IMR-90 (cell line): ENCODE measurements at regions not wholly inside any gene's neighbourhood (a gene's known extent, or its start where the extent isn't known, plus 50 kb on each side); places are given as distances from the start of the nearest gene placed in this dataset.

Experiments used
- ATAC-seq: fragments of 200-7000 bp; cut with Tn5 transposase; 2 replicates; pipeline ENCODE4 v1.9.1; 2020; ENCODE audit warnings: low read depth, mild to moderate bottlenecking, moderate library complexity
- BruUV-seq: library from RNA; stranded (reverse); fragments of 400-500 nt; replicated peaks from 2 replicates; lab custom pipeline; 2021; lab: Mats Ljungman, UMichigan
- CTCF ChIA-PET: fragments of 300-600 bp; formaldehyde crosslinking; extraction: SDS; loops from one replicate; lab custom pipeline; 2021; ENCODE audit warnings: antibody characterized with exemption; lab: Yijun Ruan, JAX
- POLR2A ChIA-PET: fragments of 300-600 bp; sonication (Branson Sonifier 250); formaldehyde crosslinking; loops from one replicate; lab custom pipeline; 2022; ENCODE audit warnings: antibody characterized with exemption; ENCODE audit not compliant: unreplicated experiment; lab: Charles Lee
- DNase-seq: peaks from one replicate; pipeline ENCODE4 v3.0.0; 2013
- H2AFZ ChIP-seq: replicated peaks from 2 replicates; pipeline ENCODE3; 2013; ENCODE audit warnings: low read length, mild to moderate bottlenecking; ENCODE audit not compliant: poor library complexity
- H2AK5ac ChIP-seq: 2 replicates; pipeline ENCODE4 v1.6.1; 2013; ENCODE audit warnings: low read depth, low read length, inconsistent platforms
- H2AK9ac ChIP-seq: replicated peaks from 2 replicates; pipeline ENCODE3; 2013; ENCODE audit warnings: mild to moderate bottlenecking, low read depth, low read length, moderate library complexity; ENCODE audit not compliant: poor library complexity
- H2BK120ac ChIP-seq: 2 replicates; pipeline ENCODE4 v1.6.1; 2013; ENCODE audit warnings: low read depth, low read length, inconsistent platforms
- H2BK15ac ChIP-seq: 3 replicates; pipeline ENCODE4 v1.6.1; 2013; ENCODE audit warnings: low read depth, low read length, inconsistent platforms
- H2BK20ac ChIP-seq: 2 replicates; pipeline ENCODE4 v1.6.1; 2013; ENCODE audit warnings: low read depth, mild to moderate bottlenecking, inconsistent platforms, low read length, moderate library complexity
- H2BK5ac ChIP-seq: 2 replicates; pipeline ENCODE4 v1.6.1; 2013; ENCODE audit warnings: mild to moderate bottlenecking, low read depth, low read length, inconsistent platforms; ENCODE audit not compliant: poor library complexity, severe bottlenecking
- H3K14ac ChIP-seq: replicated peaks from 2 replicates; pipeline ENCODE4 v1.6.1; 2013; ENCODE audit warnings: low read depth, low read length, inconsistent platforms
- H3K18ac ChIP-seq: 2 replicates; pipeline ENCODE4 v1.6.1; 2013; ENCODE audit warnings: low read depth, low read length, control low read depth
- H3K23ac ChIP-seq: 2 replicates; pipeline ENCODE4 v1.6.1; 2013; ENCODE audit warnings: low read depth, low read length, inconsistent platforms
- H3K27ac ChIP-seq: 2 replicates; pipeline ENCODE4 v1.5.1; 2013; ENCODE audit warnings: mild to moderate bottlenecking, control low read depth, low read length; ENCODE audit not compliant: insufficient read depth
- H3K27me3 ChIP-seq: 2 replicates; pipeline ENCODE4 v1.6.1; 2013; ENCODE audit warnings: low read length; ENCODE audit not compliant: control insufficient read depth, insufficient read depth
- H3K36me3 ChIP-seq: 2 replicates; pipeline ENCODE4 v1.6.1; 2013; ENCODE audit warnings: low read length, mixed read lengths; ENCODE audit not compliant: control insufficient read depth, insufficient read depth
- H3K4ac ChIP-seq: 2 replicates; pipeline ENCODE4 v1.6.1; 2013; ENCODE audit warnings: low read depth, low read length, inconsistent platforms
- H3K4me1 ChIP-seq: 2 replicates; pipeline ENCODE4 v1.6.1; 2013; ENCODE audit warnings: low read length, mixed read lengths; ENCODE audit not compliant: control insufficient read depth, insufficient read depth
- H3K4me2 ChIP-seq: 2 replicates; pipeline ENCODE4 v1.6.1; 2013; ENCODE audit warnings: low read depth, mild to moderate bottlenecking, control low read depth, low read length, moderate library complexity
- H3K4me3 ChIP-seq: 2 replicates; pipeline ENCODE4 v1.5.1; 2013; ENCODE audit warnings: low read depth, mild to moderate bottlenecking, control low read depth, low read length, moderate library complexity; ENCODE audit not compliant: insufficient read depth
- H3K56ac ChIP-seq: 2 replicates; pipeline ENCODE4 v1.6.1; 2013; ENCODE audit warnings: low read length, inconsistent platforms; ENCODE audit not compliant: insufficient read depth; ENCODE audit errors: extremely low read depth
- H3K79me1 ChIP-seq, 2 experiments: 2 replicates each; pipeline ENCODE4 v1.6.1; 2013; ENCODE audit warnings: low read length in 2 of 2, inconsistent platforms in 1 of 2, low read depth in 1 of 2
- H3K9ac ChIP-seq: 2 replicates; pipeline ENCODE4 v1.6.1; 2013; ENCODE audit warnings: low read depth, low read length, control low read depth
- H3K9me1 ChIP-seq: 2 replicates; pipeline ENCODE4 v1.6.1; 2013; ENCODE audit warnings: low read length, inconsistent platforms; ENCODE audit not compliant: insufficient read depth
- H3K9me3 ChIP-seq: 2 replicates; pipeline ENCODE4 v1.6.1; 2013; ENCODE audit warnings: low read length; ENCODE audit not compliant: control insufficient read depth, insufficient read depth
- H4K20me1 ChIP-seq: 2 replicates; pipeline ENCODE4 v1.6.1; 2013; ENCODE audit warnings: low read length, inconsistent platforms; ENCODE audit not compliant: insufficient read depth
- H4K5ac ChIP-seq: 2 replicates; pipeline ENCODE4 v1.6.1; 2013; ENCODE audit warnings: mild to moderate bottlenecking, low read depth, low read length, control low read depth
- H4K8ac ChIP-seq, 2 experiments: 2 replicates each; pipeline ENCODE4 v1.6.1; 2013; ENCODE audit warnings: low read depth in 2 of 2, low read length in 2 of 2, control low read depth in 1 of 2, inconsistent platforms in 1 of 2
- H4K91ac ChIP-seq: 2 replicates; pipeline ENCODE4 v1.6.1; 2013; ENCODE audit warnings: low read depth, low read length, inconsistent platforms; ENCODE audit not compliant: insufficient read depth
- CTCF ChIP-seq: conservative IDR thresholded peaks from 2 replicates; pipeline ENCODE4 v1.5.1; 2012; ENCODE audit warnings: mild to moderate bottlenecking, low read depth, low read length, improper control_type of control experiment
- FOS ChIP-seq: fragments of 150-350 bp; IDR thresholded peaks from 2 replicates; pipeline ENCODE4 v1.6.1; 2016; ENCODE audit warnings: low read depth, low read length
- NFE2L2 ChIP-seq: fragments of 150-350 bp; IDR thresholded peaks from 2 replicates; pipeline ENCODE4 v1.6.1; 2016; ENCODE audit warnings: low read depth, mild to moderate bottlenecking, low read length
- POLR2A ChIP-seq: IDR thresholded peaks from 2 replicates; pipeline ENCODE4 v1.6.1; 2012; ENCODE audit warnings: mild to moderate bottlenecking, low read depth, low read length
- WGBS, 2 experiments: methylation state at CpG; one replicate each; pipeline versions ENCODE4 v1.1.5 to v1.1.7; 2013; ENCODE audit warnings: missing lambda C conversion rate in 2 of 2; ENCODE audit not compliant: insufficient read length in 1 of 2; ENCODE audit errors: extremely low coverage in 2 of 2; 5-methylcytosine and 5-hydroxymethylcytosine counted together
- dilution Hi-C: fragments of 300-500 bp; cut with HindIII; formaldehyde crosslinking; loops from one replicate; pipeline ENCODE4 v1.14.3; 2018; ENCODE audit warnings: low sequenced_read_pairs; ENCODE audit not compliant: unreplicated experiment
- in situ Hi-C: fragments of 300-500 bp; cut with MboI; formaldehyde crosslinking; loops from 3 replicates; pipeline ENCODE4 v1.14.3; 2019; ENCODE audit warnings: low sequenced_read_pairs, inconsistent platforms, mixed read lengths
- intact Hi-C: fragments of 100-400 bp; cut with micrococcal nuclease; formaldehyde crosslinking; loops from 2 replicates; pipeline ENCODE4 v1.10.0; 2022

GRCh38 chr21:19537116-19537515 is 1133.5 kb upstream of the TMPRSS15 start:
- no peaks in the 10 kb centered on the region for H3K79me1 ChIP-seq
- H3K4me3 ChIP-seq = no peak overlapping the region
- no peak overlapping the region for H3K14ac ChIP-seq
- WGBS, 2 experiments = no CpG with 5 or more reads among the region's 2 CpGs
- H3K18ac ChIP-seq = no peak overlapping the region
- no peaks in the 10 kb centered on the region for H4K20me1 ChIP-seq
- H2BK15ac ChIP-seq = no peak overlapping the region
- ChIA-PET CTCF (no interaction called here), POLR2A (no interaction called here)
- H3K4ac ChIP-seq = no peak overlapping the region
- BruUV-seq = no TSS peak
- H3K27me3 ChIP-seq = no peaks in the 10 kb centered on the region
- no peaks in the 10 kb centered on the region for H3K36me3 ChIP-seq
- H2AK9ac ChIP-seq = no peak overlapping the region
- H2AK5ac ChIP-seq = no peak overlapping the region
- H4K8ac ChIP-seq = no peak overlapping the region
- no peak overlapping the region for H4K5ac ChIP-seq
- intact Hi-C loops (no loop called here), in situ Hi-C loops (no loop called here), dilution Hi-C loops (no loop called here)
- H3K9me3 ChIP-seq = peaks cover 3% of the 10 kb centered on the region; the same call in 1 of the 2 replicates
- no peak overlapping the region for H2AFZ ChIP-seq
- no peak overlapping the region for H4K91ac ChIP-seq
- no peak overlapping the region for H3K56ac ChIP-seq
- H2BK120ac ChIP-seq = no peak overlapping the region
- H3K27ac ChIP-seq = no peak overlapping the region
- ATAC-seq (no peak), DNase-seq (no peak)
- H3K23ac ChIP-seq = no peak overlapping the region
- no peak overlapping the region for H3K4me2 ChIP-seq
- H2BK20ac ChIP-seq = no peak overlapping the region
- H3K4me1 ChIP-seq = no peaks in the 10 kb centered on the region
- TF ChIP-seq NFE2L2 = no peak
- TF ChIP-seq FOS = no peak
- TF ChIP-seq CTCF = no peak
- TF ChIP-seq POLR2A = no peak
- H2BK5ac ChIP-seq = no peak overlapping the region
- no peak overlapping the region for H3K9ac ChIP-seq
- no peaks in the 10 kb centered on the region for H3K9me1 ChIP-seq
